ENCODE measurements at regions not wholly inside any gene's neighbourhood (a gene's known extent, or its start where the extent isn't known, plus 50 kb on each side); places are given as distances from the start of the nearest gene placed in this dataset.

DNA sequence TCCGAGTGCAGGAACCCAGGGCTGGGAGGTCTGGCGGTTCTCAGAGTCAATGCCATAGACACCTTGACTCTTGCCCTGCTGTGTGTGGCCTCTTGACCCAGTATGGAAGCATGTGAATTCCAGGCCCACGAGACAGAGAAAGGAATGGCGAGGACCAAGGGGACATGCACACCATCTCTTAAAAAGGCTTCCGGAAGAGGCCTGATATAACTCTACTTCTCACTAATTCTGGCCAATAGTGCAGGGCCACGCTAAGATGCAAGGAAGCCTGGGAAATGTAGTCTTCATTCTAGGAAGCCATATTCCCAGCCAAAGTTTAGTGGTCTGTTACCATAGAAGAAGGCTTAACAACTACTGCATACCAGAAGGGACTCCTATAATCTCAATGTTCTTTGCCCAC, 177.0 kb upstream of the KCNG1 start:
- Histone ChIP-seq H3K36me3 (ENCODE audit: control insufficient read depth in 2 of 2, extremely low read depth in 1 of 2, insufficient read depth in 2 of 2, low read length in 2 of 2) (no peaks in the 10 kb centered on the region), H3K79me2 (ENCODE audit: control insufficient read depth, insufficient read depth, low read length) (no peaks in the 10 kb centered on the region), H3K27ac (ENCODE audit: insufficient read depth, low read depth, low read length) (no peak overlapping the region), H4K20me1 (replicated peaks; ENCODE audit: control insufficient read depth, extremely low read depth, insufficient read depth, low read length) (no peaks in the 10 kb centered on the region), H3K9me1 (replicated peaks; ENCODE audit: control insufficient read depth, extremely low read depth, insufficient read depth, low read length) (no peaks in the 10 kb centered on the region), H3K4me2 (ENCODE audit: insufficient read depth, low read length) (no peak overlapping the region), H3K4me3 (replicated peaks in 1 of 3; ENCODE audit: insufficient read depth in 1 of 3, low read depth in 1 of 3, low read length in 3 of 3) (no peak overlapping the region), H2AFZ (ENCODE audit: low read depth, low read length) (no peak overlapping the region), H3K4me1 (ENCODE audit: control insufficient read depth, extremely low read depth, insufficient read depth, low read length) (no peaks in the 10 kb centered on the region), H3K27me3 (ENCODE audit: control insufficient read depth in 2 of 2, insufficient read depth in 2 of 2, low read length in 2 of 2) (peaks cover 7 to 14% of the 10 kb centered on the region in 2 experiments), H3K9me3 (replicated peaks; ENCODE audit: control insufficient read depth, insufficient read depth, low read length) (no peaks in the 10 kb centered on the region), H3K9ac (replicated peaks; ENCODE audit: extremely low read depth, insufficient read depth, low read length) (no peak overlapping the region)
- dilution Hi-C loops (cut with MboI; ENCODE audit: extremely low pct_ligation_motif_present, low sequenced_read_pairs) (no loop called here), intact Hi-C loops (cut with micrococcal nuclease) (no loop called here)
- CTCF ChIA-PET, result interaction anchor here (1.4 kb wide), 1 partner anchor 21 kb away, joined by 4 read pairs; no protein-coding TSS in a partner anchor
- FAIRE-seq (no peak), DNase-seq (ENCODE audit: low read depth, low spot score) (no peak)
- POLR2A ChIA-PET, result no interaction called here
- no TSS peak for BruUV-seq (replicated peaks)
- TF ChIP-seq, protein P1, sequence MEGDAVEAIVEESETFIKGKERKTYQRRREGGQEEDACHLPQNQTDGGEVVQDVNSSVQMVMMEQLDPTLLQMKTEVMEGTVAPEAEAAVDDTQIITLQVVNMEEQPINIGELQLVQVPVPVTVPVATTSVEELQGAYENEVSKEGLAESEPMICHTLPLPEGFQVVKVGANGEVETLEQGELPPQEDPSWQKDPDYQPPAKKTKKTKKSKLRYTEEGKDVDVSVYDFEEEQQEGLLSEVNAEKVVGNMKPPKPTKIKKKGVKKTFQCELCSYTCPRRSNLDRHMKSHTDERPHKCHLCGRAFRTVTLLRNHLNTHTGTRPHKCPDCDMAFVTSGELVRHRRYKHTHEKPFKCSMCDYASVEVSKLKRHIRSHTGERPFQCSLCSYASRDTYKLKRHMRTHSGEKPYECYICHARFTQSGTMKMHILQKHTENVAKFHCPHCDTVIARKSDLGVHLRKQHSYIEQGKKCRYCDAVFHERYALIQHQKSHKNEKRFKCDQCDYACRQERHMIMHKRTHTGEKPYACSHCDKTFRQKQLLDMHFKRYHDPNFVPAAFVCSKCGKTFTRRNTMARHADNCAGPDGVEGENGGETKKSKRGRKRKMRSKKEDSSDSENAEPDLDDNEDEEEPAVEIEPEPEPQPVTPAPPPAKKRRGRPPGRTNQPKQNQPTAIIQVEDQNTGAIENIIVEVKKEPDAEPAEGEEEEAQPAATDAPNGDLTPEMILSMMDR (IDR thresholded peaks at IDR 0.05; ENCODE audit: extremely low read depth in 1 of 2, insufficient read depth in 1 of 2, low read depth in 1 of 2, low read length in 2 of 2), result no peak
- TF ChIP-seq POLR2AphosphoS5 (IDR thresholded peaks at IDR 0.05; ENCODE audit: insufficient read depth, low read depth, low read length) (no peak), FOS (IDR thresholded peaks at IDR 0.05; ENCODE audit: borderline replicate concordance, insufficient read depth, low read length) (no peak), EZH2 (IDR thresholded peaks at IDR 0.05; ENCODE audit: borderline replicate concordance, low read depth, low read length, severe bottlenecking) (no peak), MYC (IDR thresholded peaks at IDR 0.05; ENCODE audit: low read depth, low read length) (no peak), POLR2A (IDR thresholded peaks at IDR 0.05; ENCODE audit: low read depth, low read length) (no peak), GATA2 (IDR thresholded peaks at IDR 0.05; ENCODE audit: insufficient read depth, insufficient read length, low read depth, low read length) (no peak), JUN (IDR thresholded peaks at IDR 0.05; ENCODE audit: borderline replicate concordance, insufficient read depth, insufficient read length, low read depth) (no peak)
- TF ChIP-seq, protein P2, sequence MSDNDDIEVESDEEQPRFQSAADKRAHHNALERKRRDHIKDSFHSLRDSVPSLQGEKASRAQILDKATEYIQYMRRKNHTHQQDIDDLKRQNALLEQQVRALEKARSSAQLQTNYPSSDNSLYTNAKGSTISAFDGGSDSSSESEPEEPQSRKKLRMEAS (IDR thresholded peaks at IDR 0.05; ENCODE audit: insufficient read depth, insufficient read length), result no peak
